SK-N-MC (cell line): ENCODE measurements at regions not wholly inside any gene's neighbourhood (a gene's known extent, or its start where the extent isn't known, plus 50 kb on each side); places are given as distances from the start of the nearest gene placed in this dataset.

ENCODE experiments used
- EZH2 ChIP-seq: fragments of 200-600 bp; sonication (generic); IDR thresholded peaks from one replicate; pipeline ENCODE4 v1.6.1; 2017; ENCODE audit warnings: antibody characterized with exemption
- FOXP2 ChIP-seq: optimal IDR thresholded peaks from 2 replicates; pipeline ENCODE3; 2011; ENCODE audit warnings: mild to moderate bottlenecking, moderate library complexity; ENCODE audit not compliant: insufficient read depth; ENCODE audit errors: extremely low read length, control extremely low read depth
- POLR2AphosphoS5 ChIP-seq: IDR thresholded peaks from 2 replicates; pipeline ENCODE4 v1.6.1; 2012; ENCODE audit warnings: mild to moderate bottlenecking, low read depth, low read length, borderline replicate concordance

DNA sequence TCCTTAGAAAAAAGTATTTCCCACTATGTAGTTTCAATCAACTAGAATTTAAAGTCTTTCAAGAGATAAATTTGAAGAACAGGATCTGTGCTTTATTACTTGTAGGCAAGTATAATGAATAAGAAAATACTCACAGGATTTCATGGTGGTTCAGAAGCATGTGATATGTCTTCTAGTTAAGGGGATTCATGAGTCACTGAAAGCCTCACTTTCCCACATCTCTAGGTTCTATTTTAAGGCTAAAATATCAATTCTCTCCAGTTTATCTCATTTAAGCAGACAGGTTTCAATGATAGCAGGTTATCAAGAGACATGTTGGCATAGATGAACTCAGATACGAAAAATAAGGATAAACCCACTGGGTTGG lies 437.8 kb upstream of the BCHE start:
- no peak for TF ChIP-seq EZH2
- TF ChIP-seq FOXP2, result no peak
- no peak for TF ChIP-seq POLR2AphosphoS5
